H1 (cell line): ENCODE measurements at regions not wholly inside any gene's neighbourhood (a gene's known extent, or its start where the extent isn't known, plus 50 kb on each side); places are given as distances from the start of the nearest gene placed in this dataset.

ENCODE experiments used
- BCL11A ChIP-seq, 2 experiments: IDR thresholded peaks; one replicate each; pipeline ENCODE4 v1.6.1; 2011; ENCODE audit warnings: low read depth in 2 of 2, low read length in 2 of 2, mild to moderate bottlenecking in 2 of 2
- EGR1 ChIP-seq: IDR thresholded peaks from 2 replicates; pipeline ENCODE4 v1.6.1; 2011; ENCODE audit warnings: low read depth, low read length, borderline replicate concordance
- EP300 ChIP-seq, 2 experiments: IDR thresholded peaks; 1 replicate in 1 of 2; 2 replicates in 1 of 2; pipeline ENCODE4 v1.6.1; 2011 to 2012; ENCODE audit warnings: low read depth in 2 of 2, low read length in 2 of 2, mild to moderate bottlenecking in 2 of 2, borderline replicate concordance in 1 of 2, inconsistent platforms in 1 of 2, moderate library complexity in 1 of 2
- EZH2 ChIP-seq: fragments of 200-600 bp; sonication (generic); IDR thresholded peaks from 2 replicates; pipeline ENCODE4 v1.7.1; 2012; ENCODE audit warnings: low read depth, mild to moderate bottlenecking, moderate library complexity, low read length, inconsistent platforms; ENCODE audit not compliant: severe bottlenecking
- GABPA ChIP-seq: IDR thresholded peaks from 2 replicates; pipeline ENCODE4 v1.6.1; 2011; ENCODE audit warnings: mild to moderate bottlenecking, low read length, moderate library complexity, borderline replicate concordance; ENCODE audit not compliant: insufficient read depth
- POLR2A ChIP-seq, 2 experiments: IDR thresholded peaks; 1 replicate in 1 of 2; 2 replicates in 1 of 2; pipeline ENCODE4 v1.6.1; 2011; ENCODE audit warnings: low read depth in 2 of 2, low read length in 2 of 2, mild to moderate bottlenecking in 2 of 2; ENCODE audit errors: control extremely low read depth in 1 of 2
- RAD21 ChIP-seq, 2 experiments: IDR thresholded peaks in 1 of 2; conservative IDR thresholded peaks in 1 of 2; 2 replicates each; pipeline ENCODE4 v1.6.1; 2011; ENCODE audit warnings: low read depth in 2 of 2, low read length in 2 of 2, improper control_type of control experiment in 1 of 2, inconsistent platforms in 1 of 2, mild to moderate bottlenecking in 1 of 2, moderate library complexity in 1 of 2
- SP1 ChIP-seq: IDR thresholded peaks from 2 replicates; pipeline ENCODE4 v1.6.1; 2011; ENCODE audit warnings: low read depth, low read length
- TEAD4 ChIP-seq: IDR thresholded peaks from 2 replicates; pipeline ENCODE4 v1.6.1; 2012; ENCODE audit warnings: low read depth, low read length, inconsistent platforms, mixed read lengths
- YY1 ChIP-seq: IDR thresholded peaks from 2 replicates; pipeline ENCODE4 v1.6.1; 2011; ENCODE audit warnings: low read depth, mild to moderate bottlenecking, low read length
- ZNF274 ChIP-seq: IDR thresholded peaks from 2 replicates; pipeline ENCODE4 v1.7.0; 2012; ENCODE audit warnings: low read length, borderline replicate concordance; ENCODE audit errors: extremely low read depth
- TF ChIP-seq, protein P1 (sequence below), 3 experiments: IDR thresholded peaks; 1 replicate in 2 of 3; 2 replicates in 1 of 3; pipeline versions ENCODE4 v1.5.1 to v1.6.1; 2011; ENCODE audit warnings: low read length in 3 of 3, mild to moderate bottlenecking in 3 of 3, inconsistent platforms in 2 of 3, low read depth in 1 of 3, moderate library complexity in 1 of 3; ENCODE audit not compliant: insufficient read depth in 1 of 3; ENCODE audit errors: control extremely low read depth in 1 of 3

DNA sequence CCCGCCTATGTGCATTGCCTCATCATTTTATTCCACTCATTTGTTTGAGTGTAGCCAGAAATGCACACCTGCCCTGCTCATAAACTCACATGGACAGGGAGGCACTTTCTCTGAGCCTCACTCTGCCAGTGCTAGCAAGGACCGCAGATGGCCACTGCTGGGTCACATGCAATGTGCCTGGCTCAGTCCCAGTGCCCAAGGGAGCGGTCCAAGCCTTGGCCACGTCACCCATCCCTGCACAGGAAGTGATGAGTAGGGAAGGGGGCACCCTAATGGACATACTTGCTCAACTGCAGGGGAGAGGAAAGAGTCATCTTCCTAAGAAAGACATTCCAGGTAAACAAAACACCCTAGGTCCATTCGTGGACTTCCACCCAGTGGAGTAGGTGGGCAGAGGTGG lies 630.9 kb downstream of the IRX1 start:
- TF ChIP-seq, protein P1, sequence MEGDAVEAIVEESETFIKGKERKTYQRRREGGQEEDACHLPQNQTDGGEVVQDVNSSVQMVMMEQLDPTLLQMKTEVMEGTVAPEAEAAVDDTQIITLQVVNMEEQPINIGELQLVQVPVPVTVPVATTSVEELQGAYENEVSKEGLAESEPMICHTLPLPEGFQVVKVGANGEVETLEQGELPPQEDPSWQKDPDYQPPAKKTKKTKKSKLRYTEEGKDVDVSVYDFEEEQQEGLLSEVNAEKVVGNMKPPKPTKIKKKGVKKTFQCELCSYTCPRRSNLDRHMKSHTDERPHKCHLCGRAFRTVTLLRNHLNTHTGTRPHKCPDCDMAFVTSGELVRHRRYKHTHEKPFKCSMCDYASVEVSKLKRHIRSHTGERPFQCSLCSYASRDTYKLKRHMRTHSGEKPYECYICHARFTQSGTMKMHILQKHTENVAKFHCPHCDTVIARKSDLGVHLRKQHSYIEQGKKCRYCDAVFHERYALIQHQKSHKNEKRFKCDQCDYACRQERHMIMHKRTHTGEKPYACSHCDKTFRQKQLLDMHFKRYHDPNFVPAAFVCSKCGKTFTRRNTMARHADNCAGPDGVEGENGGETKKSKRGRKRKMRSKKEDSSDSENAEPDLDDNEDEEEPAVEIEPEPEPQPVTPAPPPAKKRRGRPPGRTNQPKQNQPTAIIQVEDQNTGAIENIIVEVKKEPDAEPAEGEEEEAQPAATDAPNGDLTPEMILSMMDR (IDR thresholded peaks at IDR 0.05; ENCODE audit: control extremely low read depth in 1 of 3, insufficient read depth in 1 of 3, low read depth in 1 of 3, low read length in 3 of 3), result no peak
- TF ChIP-seq BCL11A (IDR thresholded peaks at IDR 0.05; ENCODE audit: low read depth in 2 of 2, low read length in 2 of 2), result no peak
- TF ChIP-seq YY1, result no peak
- no peak for TF ChIP-seq EP300 (IDR thresholded peaks at IDR 0.05; ENCODE audit: borderline replicate concordance in 1 of 2, low read depth in 2 of 2, low read length in 2 of 2)
- TF ChIP-seq EZH2, result no peak
- TF ChIP-seq RAD21 (IDR thresholded peaks at IDR 0.05 in 1 of 2, conservative IDR thresholded peaks at IDR 0.05 in 1 of 2; ENCODE audit: low read depth in 2 of 2, low read length in 2 of 2), result no peak
- TF ChIP-seq GABPA, result no peak
- no peak for TF ChIP-seq POLR2A (IDR thresholded peaks at IDR 0.05; ENCODE audit: control extremely low read depth in 1 of 2, low read depth in 2 of 2, low read length in 2 of 2)
- no peak for TF ChIP-seq ZNF274
- no peak for TF ChIP-seq TEAD4
- no peak for TF ChIP-seq SP1
- no peak for TF ChIP-seq EGR1
